HG03432 (cell line): ENCODE measurements at regions not wholly inside any gene's neighbourhood (a gene's known extent, or its start where the extent isn't known, plus 50 kb on each side); places are given as distances from the start of the nearest gene placed in this dataset.

Experiments
- ATAC-seq: cut with Tn5 transposase; IDR thresholded peaks from one replicate; pipeline ENCODE4 v1.9.1; 2021; ENCODE audit warnings: mild to moderate bottlenecking, moderate library complexity; ENCODE audit not compliant: unreplicated experiment

DNA sequence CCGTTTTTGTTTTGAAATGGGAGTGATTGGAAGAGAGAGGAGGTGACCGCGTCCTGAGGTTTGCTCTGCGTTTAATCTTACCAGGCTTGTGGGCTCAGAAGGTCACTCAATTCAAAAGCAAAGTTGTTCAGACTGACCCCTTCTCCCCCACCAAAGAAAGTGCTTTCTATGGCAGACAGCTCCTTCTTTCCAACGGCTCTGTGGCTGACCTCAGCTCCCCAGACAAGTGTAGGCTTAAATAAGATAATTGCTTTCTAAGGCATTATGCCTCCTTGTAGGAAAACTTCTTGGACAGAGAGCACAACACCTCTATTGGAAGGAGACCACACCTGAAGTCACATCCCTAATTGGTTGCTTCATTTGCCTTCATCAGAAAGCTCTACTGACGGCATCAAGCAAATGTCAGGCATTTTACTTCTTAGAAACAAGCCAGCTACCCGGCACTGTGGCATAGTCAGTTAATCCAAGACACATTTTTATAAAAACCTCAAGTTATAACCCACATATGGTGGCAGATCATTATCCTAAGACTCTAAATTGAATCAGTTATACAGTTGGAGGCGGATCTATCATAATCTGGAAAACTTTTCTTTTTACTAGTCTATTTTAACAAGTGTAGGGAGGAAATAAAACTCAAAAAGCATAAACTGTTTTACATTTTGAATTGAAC is 94.9 kb downstream of the TMEM174 start:
- no peak for ATAC-seq

DNA sequence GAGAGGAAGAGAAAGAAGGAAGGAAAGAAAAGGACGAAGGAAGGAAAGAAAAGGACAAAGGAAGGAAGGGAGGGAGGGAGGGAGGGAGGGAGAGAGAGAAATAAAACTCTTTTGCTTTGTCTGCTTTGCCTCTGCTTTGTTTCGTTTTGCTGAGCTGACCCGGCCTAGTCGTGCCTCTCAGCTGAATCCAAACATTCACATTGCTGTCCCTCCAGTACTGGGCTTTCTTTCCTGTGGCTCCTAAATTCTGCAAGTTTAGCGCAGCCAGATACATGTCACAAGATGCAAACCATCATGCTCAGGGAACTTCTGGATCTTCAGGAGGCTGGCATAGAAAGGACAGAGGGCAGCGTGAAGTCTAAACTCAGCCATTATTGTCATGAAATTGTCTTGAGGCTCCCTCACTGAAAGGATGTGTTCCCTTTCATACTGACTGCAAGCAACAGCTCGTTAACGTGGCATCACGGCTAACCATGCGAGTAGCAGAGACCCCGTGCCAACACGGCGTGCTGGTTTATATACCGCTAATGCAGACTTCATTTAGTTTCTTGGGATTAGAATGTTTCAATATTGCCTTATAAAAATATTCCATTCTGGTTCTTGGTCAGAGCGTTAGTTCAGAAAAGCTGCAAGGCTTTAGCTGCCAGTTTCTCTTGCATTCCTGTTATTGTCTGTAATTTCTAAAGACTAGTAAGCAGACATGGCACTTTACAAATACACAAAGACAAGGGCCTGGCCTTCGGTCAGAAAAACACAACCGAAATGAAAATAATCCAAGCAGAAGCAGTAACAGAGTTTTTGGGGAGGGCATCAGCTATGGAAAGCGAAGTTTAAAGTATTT is 94.2 kb downstream of the TMEM174 start:
- no peak for ATAC-seq

- no peak for ATAC-seq
Measured at GRCh38 chr5:73266176-73266738, 93.3 kb downstream of the TMEM174 start.

DNA sequence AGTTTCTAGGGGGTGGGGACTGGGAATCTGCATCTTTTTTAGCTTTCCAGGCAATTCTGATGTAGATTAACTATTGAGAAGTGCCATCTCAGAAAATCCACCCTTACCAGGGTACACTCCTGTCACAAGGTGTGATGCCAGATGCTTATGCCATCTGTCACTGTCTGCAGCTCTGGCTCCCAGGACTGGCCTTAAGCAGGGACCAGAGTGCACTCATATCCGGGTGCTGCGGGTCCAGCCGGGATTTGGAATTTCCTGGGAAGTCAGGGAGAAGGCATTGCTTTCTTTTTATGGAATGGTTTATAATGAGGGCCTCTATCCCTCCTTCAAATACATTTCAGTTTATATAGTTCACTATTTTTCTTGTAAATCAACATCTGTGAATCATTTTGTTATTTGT is 92.6 kb downstream of the TMEM174 start:
- no peak for ATAC-seq

DNA sequence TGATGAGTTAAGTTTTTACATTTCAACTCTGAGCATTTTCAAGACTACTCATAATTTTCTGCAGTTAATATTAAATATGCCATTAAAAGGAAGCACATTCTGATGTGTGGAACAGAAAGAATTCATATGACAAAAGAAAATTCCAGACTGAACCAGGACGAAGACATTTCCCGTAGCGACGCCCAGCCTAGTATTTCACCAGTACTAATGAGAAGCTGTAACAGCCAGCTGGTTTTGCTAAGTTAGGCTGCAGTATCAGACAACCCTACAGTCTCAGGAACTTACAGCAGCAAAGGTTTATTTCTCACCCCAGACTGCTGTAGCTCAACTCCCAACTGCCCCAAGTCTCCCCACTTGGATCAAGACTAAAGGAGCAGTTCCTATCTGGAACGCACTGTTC is 91.6 kb downstream of the TMEM174 start:
- ATAC-seq, result no peak

- no peak for ATAC-seq
Measured at GRCh38 chr5:73263001-73263710, 90.2 kb downstream of the TMEM174 start.

DNA sequence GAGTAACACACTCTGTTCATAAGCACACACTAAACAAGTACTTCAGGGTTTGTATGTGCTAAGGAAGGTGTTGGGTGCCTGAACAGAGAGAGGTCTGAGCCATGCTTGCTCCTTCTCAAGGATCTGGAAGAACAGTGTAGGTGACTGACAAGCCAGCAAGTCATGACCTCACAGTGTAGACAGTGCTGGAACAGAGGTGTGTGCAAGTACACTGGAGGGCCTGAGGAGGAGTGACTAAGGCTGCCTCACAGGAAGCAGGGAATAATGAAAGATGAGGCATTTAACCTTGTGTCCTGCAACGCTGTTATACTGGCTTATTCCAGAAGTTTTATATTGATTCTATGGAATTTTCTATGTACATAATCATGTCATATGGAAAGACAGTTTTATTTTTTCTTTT is 83.9 kb downstream of the TMEM174 start:
- no peak for ATAC-seq

DNA sequence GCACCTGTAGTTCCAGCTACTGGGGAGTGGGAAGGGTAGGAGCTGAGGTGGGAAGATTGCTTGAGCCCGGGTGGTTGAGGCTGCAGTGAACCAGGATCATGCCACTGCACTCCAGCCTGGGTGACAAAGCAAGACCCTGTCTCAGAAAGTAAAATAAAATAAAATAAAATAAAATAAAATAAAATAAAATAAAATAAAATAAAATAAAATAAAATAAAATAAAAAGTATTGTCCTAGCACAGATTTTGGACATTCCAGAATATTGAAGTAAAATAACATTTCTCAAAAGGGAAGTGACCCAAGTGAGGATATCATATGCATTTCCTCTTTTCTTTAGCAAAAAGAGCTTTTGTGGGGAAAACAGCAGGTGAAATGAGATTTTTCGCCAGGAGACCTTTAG is 83.5 kb downstream of the TMEM174 start:
- no peak for ATAC-seq

DNA sequence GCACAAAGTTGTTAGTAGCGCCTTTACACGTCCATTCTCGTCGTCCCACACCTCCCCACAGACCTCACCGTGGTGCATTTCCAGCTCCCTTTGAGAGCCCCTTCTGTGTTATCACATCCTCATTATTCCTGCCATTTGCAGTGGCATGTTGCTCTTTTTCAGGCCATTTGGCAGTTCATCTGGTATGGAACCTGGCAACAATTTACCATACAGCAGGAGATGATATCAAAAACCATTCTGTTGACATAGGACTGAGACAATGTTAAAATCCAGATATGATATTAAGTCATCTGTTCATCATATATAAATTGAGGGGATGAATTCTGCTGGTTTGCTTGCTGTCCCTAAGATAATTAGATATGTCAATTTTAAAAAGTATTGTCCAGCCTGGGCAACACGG is 83.0 kb downstream of the TMEM174 start:
- ATAC-seq, result no peak

DNA sequence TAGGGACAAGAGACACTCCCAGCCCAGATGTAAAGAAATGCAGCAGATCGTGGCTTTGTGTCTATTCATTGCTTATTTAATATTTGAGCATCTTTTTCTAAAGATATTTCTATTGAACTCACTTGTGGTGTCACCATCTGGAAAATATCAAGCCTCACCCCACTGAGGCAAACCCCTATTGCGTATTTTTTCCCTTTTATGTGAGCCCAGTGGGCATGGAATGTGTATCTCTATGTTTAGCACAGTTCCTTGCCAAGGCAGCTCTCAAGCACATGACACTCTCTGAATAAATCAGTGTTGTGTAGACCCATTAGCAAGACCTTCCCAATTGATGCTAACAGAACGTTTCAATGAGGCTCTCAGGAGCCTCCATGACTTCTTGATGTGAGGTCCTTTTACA is 81.6 kb downstream of the TMEM174 start:
- ATAC-seq, result no peak

GRCh38 chr5:73253047-73253660 is 80.2 kb downstream of the TMEM174 start:
- ATAC-seq, result no peak

DNA sequence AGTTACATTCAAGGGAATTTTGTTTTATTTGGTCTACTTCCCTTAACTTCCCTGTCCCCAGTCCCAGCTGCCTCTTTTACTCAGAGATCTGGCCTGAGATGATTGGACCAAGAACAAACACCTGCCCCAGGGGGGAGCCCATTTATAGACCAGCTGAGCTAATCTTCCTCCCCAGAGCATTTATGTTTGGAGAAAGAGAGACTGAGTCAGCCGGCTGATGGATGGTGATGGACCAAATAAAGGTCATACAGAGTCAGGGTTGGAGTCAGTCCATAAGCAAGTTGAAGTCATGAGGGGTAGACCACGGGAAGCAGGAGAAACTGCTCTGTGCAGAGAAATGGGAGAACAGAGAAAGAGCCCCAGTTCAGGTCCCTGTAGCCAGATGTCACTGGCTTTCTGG is 77.7 kb downstream of the TMEM174 start:
- ATAC-seq, result no peak

- no peak for ATAC-seq
Measured at GRCh38 chr5:73242735-73243134, 69.7 kb downstream of the TMEM174 start.

- no peak for ATAC-seq
Measured at GRCh38 chr5:73238873-73239272, 65.9 kb downstream of the TMEM174 start.

DNA sequence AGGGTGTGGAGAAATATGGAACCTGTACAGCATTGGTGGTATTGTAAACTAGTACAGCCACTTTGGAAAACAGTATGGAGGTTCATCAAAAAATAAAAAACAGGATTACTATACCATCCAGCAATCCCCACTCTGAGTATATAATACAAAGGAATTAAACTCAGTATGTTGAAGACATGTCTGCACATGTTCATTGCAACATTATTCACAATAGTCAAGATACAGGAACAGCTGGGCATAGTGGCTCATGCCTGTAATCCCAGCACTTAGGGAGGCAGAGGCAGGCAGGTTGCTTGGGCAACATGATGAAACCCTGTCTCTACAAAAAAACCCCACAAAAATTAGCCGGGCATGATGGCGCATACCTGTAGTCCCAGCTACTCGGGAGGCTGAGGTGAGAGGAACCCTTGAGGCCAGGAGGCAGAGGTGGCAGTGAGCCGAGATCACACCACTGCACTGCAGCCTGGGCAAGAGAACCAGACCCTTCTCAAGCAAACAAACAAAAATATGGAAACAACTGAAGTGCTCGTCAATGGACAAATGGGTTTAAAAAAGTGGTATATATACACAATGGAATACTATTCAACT is 63.6 kb downstream of the TMEM174 start:
- no peak for ATAC-seq

DNA sequence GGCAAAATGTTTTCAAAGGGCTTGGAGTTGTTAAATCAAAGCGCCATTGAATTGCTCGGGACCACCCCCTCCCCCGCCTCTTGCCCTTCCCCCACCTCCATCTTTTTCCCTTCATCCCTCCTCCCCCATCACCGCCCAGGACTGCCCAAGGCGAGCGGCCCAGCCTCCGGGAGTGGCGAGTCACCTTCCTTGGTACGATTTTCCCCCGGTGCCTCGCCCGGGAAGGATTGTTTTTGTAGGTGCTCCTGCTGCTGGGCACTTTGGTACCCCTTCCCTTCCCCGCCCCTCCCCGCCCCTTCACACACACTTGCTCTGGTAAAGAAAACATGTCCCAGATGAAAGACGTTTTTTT is 61.2 kb downstream of the TMEM174 start:
- no peak for ATAC-seq

DNA sequence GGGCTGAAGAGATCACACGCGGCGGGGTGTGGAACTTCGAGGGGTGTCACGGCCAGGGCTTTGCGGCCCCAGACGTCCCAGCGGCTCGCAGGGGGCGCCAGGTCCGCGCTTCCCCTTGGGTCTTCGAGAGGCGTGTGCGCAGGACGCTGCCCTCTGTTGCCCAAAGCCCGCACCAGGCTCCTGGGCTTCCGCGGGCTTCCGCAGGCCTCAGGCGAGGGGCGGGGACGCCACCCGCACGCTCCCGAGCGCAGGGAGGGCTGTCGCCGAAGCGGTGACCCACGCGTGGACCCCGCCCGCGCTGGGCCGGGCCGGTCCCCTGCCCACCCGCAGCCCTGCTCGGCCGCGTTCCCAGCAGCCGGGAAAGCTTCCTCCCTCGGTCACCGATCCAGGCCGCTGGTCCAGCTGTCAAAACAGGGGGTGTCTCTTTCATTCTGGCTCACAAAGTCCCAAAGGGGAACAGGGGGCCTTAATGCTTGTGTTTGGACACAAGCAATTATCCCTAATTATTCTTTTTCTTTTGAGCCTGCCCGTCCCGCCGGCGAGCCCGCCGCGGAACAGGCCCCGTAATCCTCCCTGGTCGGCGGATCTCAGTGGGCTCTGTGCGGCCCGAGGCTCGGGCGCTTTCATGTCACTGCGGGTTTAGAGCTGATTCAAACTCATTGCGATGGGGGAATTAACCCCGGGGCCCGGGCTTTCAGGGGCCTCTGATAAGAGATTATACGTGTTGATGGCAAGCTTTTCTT is 60.6 kb downstream of the TMEM174 start:
- ATAC-seq, result no peak

GRCh38 chr5:73233053-73233460 is 60.1 kb downstream of the TMEM174 start:
- ATAC-seq, result no peak

- ATAC-seq, result no peak
Measured at GRCh38 chr5:73232266-73233041, 59.5 kb downstream of the TMEM174 start.
